Amniotic epithelial cell (primary cell): ENCODE measurements at regions not wholly inside any gene's neighbourhood (a gene's known extent, or its start where the extent isn't known, plus 50 kb on each side); places are given as distances from the start of the nearest gene placed in this dataset.
"Not testable (repeated sequence)": the region's sequence is repeated elsewhere in the genome, so short reads cannot be mapped to it uniquely, and the experiment has no call there.

Source experiments
- DNase-seq: peaks from one replicate; pipeline ENCODE4 v3.0.0-alpha.2; 2010; ENCODE audit warnings: low read depth

- no peak for DNase-seq
Measured at GRCh38 chr6:144476286-144476685, 191.2 kb downstream of the UTRN start.

- no peak for DNase-seq
Measured at GRCh38 chr6:144477396-144477795, 192.3 kb downstream of the UTRN start.

GRCh38 chr6:144477856-144478255 lies 192.7 kb downstream of the UTRN start:
- DNase-seq: no peak

- no peak for DNase-seq
Measured at GRCh38 chr6:144478483-144478882, 193.3 kb downstream of the UTRN start.

GRCh38 chr6:144479991-144480390 lies 194.9 kb downstream of the UTRN start:
- no peak for DNase-seq

GRCh38 chr6:144480473-144480872 lies 195.3 kb downstream of the UTRN start:
- DNase-seq: peak; percentile 44

- DNase-seq: no peak
Measured at GRCh38 chr6:144481527-144481926, 196.4 kb downstream of the UTRN start.

GRCh38 chr6:144482142-144482541 lies 197.0 kb downstream of the UTRN start:
- peak; percentile 80 for DNase-seq

GRCh38 chr6:144485531-144485930 lies 200.4 kb downstream of the UTRN start:
- DNase-seq: no peak

- DNase-seq: no peak
Measured at GRCh38 chr6:144488590-144488989, 203.5 kb downstream of the UTRN start.

GRCh38 chr6:144493035-144493910 lies 208.1 kb downstream of the UTRN start:
- peak; percentile 46 for DNase-seq

- not testable (repeated sequence) for DNase-seq
Measured at GRCh38 chr6:144495076-144495475, 209.9 kb downstream of the UTRN start.

GRCh38 chr6:144497650-144498049 lies 212.5 kb downstream of the UTRN start:
- peak; percentile 65 for DNase-seq

- DNase-seq: no peak
Measured at GRCh38 chr6:144500892-144501291, 215.8 kb downstream of the UTRN start.

- not testable (repeated sequence) for DNase-seq
Measured at GRCh38 chr6:144505214-144505613, 220.1 kb downstream of the UTRN start.

- DNase-seq: not testable (repeated sequence)
Measured at GRCh38 chr6:144506051-144506450, 220.9 kb downstream of the UTRN start.

GRCh38 chr6:144507772-144508312 lies 222.7 kb downstream of the UTRN start:
- DNase-seq: not testable (repeated sequence)

- no peak for DNase-seq
Measured at GRCh38 chr6:144510859-144511258, 225.7 kb downstream of the UTRN start.

- no peak for DNase-seq
Measured at GRCh38 chr6:144515761-144516160, 230.6 kb downstream of the UTRN start.

- DNase-seq: no peak
Measured at GRCh38 chr6:144519426-144519825, 234.3 kb downstream of the UTRN start.

GRCh38 chr6:144528743-144529425 lies 243.7 kb downstream of the UTRN start:
- DNase-seq: peak; percentile 80

GRCh38 chr6:144530118-144530517 lies 245.0 kb downstream of the UTRN start:
- DNase-seq: no peak

GRCh38 chr6:144532238-144532637 lies 247.1 kb downstream of the UTRN start:
- not testable (repeated sequence) for DNase-seq
